HUES6 (cell line): ENCODE measurements at regions not wholly inside any gene's neighbourhood (a gene's known extent, or its start where the extent isn't known, plus 50 kb on each side); places are given as distances from the start of the nearest gene placed in this dataset.
"Not testable (repeated sequence)": the region's sequence is repeated elsewhere in the genome, so short reads cannot be mapped to it uniquely, and the experiment has no call there.

ENCODE experiments used
- H3K27ac ChIP-seq: 2 replicates; pipeline ENCODE4 v1.7.0; 2013; ENCODE audit warnings: low read depth, mild to moderate bottlenecking, low read length, inconsistent platforms
- H3K27me3 ChIP-seq: 2 replicates; pipeline ENCODE4 v1.6.1; 2013; ENCODE audit warnings: low read length; ENCODE audit not compliant: control insufficient read depth, insufficient read depth
- H3K36me3 ChIP-seq: 2 replicates; pipeline ENCODE4 v1.6.1; 2013; ENCODE audit warnings: low read length; ENCODE audit not compliant: control insufficient read depth, insufficient read depth
- H3K4me1 ChIP-seq: 2 replicates; pipeline ENCODE4 v1.6.1; 2013; ENCODE audit warnings: low read length; ENCODE audit not compliant: control insufficient read depth, insufficient read depth
- H3K4me3 ChIP-seq: 2 replicates; pipeline ENCODE4 v1.5.1; 2013; ENCODE audit warnings: low read depth, low read length
- H3K9ac ChIP-seq: one replicate; pipeline ENCODE4 v1.6.1; 2013; ENCODE audit warnings: mild to moderate bottlenecking, low read length
- H3K9me3 ChIP-seq: 2 replicates; pipeline ENCODE4 v1.6.1; 2013; ENCODE audit warnings: low read depth, low read length; ENCODE audit not compliant: control insufficient read depth, insufficient read depth

DNA sequence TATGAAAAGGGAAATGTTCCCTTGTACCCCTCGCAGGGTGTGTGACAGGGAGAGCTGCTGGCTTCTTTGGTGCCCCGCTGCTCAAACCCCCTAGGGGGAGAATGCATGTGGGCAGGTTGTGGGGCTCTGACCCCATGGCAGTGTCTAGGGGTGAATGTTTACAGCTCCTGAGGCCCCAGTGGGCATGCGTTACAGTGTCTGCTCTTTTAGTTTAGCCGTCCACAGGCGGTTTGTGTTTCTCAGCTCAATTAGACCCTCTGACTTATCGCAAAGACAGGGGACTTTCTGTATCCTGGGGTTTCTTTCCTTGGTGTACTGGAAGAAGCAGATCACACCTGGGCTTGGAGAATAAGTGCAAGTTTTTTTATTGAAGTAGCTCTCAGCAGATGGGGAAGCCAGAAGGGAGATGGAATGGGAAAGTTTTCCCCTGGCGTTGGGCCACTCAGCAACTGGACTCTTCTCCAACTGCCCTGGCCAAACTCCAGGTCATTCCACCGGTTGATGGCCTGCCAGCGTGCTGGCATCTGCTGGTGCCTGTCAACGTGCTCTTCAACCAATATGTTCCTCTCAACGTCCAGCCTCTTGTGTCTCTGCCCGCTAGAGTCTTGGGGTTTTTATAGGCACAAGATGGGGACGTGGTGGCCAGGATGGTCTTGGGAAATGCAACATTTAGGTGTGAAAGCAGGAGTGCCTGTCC lies 720.9 kb downstream of the FSCB start:
- Histone ChIP-seq H3K9ac (no peak overlapping the region), H3K27ac (no peak overlapping the region), H3K9me3 (no peaks in the 10 kb centered on the region), H3K4me1 (peaks cover 14% of the 10 kb centered on the region), H3K27me3 (no peaks in the 10 kb centered on the region), H3K36me3 (no peaks in the 10 kb centered on the region), H3K4me3 (no peak overlapping the region)

DNA sequence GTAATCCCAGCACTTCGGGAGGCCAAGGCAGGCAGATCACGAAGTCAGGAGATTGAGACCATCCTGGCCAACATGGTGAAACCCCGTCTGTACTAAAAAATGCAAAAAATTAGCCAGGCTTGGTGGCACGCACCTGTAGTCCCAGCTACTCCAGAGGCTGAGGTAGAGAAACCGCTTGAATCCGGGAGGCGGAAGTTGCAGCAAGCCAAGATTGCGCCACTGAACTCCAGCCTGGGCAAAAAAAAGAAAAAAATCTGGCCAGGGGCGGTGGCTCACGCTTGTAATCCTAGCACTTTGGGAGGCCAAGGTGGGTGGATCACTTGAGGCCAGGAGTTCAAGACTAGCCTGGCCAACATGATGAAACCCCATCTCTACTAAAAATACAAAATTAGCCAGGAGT lies 722.7 kb downstream of the FSCB start:
- H3K9ac ChIP-seq, H3K27me3 ChIP-seq, H3K27ac ChIP-seq, H3K9me3 ChIP-seq, H3K4me3 ChIP-seq, H3K36me3 ChIP-seq: not testable (repeated sequence)
- peaks cover 17% of the 10 kb centered on the region for H3K4me1 ChIP-seq

DNA sequence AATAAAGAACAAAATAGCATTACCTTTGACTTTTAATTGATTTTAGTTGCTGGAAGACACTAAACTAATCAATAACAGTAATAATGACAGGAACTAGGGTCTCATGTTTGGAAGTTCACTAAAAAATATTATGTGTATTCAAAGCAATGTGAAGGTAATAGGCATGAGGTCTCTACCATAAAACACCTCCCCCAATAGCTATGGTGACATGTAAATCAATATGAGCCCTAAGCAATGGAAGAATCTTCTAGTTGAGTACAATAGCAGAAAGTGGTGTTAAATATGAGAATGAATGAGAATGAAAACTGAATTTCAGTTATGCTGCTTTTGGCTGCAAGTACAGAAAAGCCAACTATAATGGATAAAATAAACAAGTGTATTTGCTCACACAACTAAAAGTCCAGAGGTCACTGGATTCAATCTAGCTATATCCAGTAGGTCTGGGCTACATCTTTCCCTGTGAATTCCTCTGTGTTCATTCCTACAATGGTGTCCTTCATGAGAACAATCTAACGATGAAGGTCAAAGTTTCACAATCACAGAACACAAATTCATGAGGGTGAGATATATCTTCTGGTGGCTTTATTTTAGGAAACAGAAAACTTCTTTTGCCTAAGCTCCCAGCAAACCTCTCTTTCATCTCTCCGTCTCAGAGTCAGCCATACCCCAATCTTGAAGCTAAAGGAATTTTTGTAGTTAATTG lies 728.0 kb downstream of the FSCB start:
- no peak overlapping the region for H3K4me3 ChIP-seq
- no peaks in the 10 kb centered on the region for H3K27me3 ChIP-seq
- H3K9me3 ChIP-seq: peaks cover 5% of the 10 kb centered on the region; the same call in 1 of the 2 replicates
- no peaks in the 10 kb centered on the region for H3K36me3 ChIP-seq
- no peak overlapping the region for H3K27ac ChIP-seq
- H3K9ac ChIP-seq: no peak overlapping the region
- H3K4me1 ChIP-seq: peaks cover 6% of the 10 kb centered on the region

DNA sequence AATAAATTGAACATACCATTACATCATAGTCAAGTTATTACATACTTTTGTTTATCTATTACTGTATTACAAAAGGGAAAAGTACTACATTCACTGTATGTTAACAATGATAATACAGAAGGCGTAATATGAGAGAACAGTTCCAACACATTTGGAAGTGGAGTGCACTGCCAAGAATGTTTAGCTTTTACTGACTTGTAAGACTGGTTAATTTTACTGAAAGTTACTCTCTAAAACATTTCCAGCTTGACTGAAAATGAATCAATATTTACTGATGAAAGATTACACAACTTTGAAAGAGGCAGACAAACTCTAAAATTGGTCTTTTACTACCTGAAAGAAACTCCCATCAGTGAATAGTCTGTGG lies 728.5 kb downstream of the FSCB start:
- Histone ChIP-seq H3K27ac (no peak overlapping the region), H3K27me3 (no peaks in the 10 kb centered on the region)

DNA sequence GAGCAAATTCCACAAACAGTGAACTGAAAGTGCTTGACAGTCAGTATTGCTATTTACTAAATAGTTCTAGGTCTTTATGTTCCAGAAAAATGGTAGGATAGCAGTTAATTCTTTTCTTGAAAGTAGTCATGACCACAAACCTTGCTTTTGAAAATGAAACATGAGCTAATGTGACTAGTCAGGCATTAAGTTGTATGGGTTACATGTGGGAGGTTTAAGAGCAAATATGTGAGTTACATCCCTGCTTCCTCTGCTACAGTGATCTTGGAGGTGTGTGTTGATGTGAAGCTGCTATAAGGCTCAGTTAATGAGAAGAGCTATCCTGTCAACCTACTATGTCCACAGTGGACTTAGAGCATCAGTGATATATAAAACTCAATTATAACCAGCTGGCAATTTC lies 741.6 kb downstream of the FSCB start:
- Histone ChIP-seq H3K36me3 (no peaks in the 10 kb centered on the region), H3K9ac (no peak overlapping the region), H3K27me3 (no peaks in the 10 kb centered on the region), H3K27ac (no peak overlapping the region), H3K9me3 (no peaks in the 10 kb centered on the region), H3K4me3 (no peak overlapping the region), H3K4me1 (no peaks in the 10 kb centered on the region)

More for the DNA sequence above, 728.5 kb downstream of the FSCB start:
- H3K4me1 ChIP-seq: peaks cover 6% of the 10 kb centered on the region
- peaks cover 5% of the 10 kb centered on the region; the same call in 1 of the 2 replicates for H3K9me3 ChIP-seq
- no peak overlapping the region for H3K9ac ChIP-seq
- H3K4me3 ChIP-seq: no peak overlapping the region
- H3K36me3 ChIP-seq: no peaks in the 10 kb centered on the region

DNA sequence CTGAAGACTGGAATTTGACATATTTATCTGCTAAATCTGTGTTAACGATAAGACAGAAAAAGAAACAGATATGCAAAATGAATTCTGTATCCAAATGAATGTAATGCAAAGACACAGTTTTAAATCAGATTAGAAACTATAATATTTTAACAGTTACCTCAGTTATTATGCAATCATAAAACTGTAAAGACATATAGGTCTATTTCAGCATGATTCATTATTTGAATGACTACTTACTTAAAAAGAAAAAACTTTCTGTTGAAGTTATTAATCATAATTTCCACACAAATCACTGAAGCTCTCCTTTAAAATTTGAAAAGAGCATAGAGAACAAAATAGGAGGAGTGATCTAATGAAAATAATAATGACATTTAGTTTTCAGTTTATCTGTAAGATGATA lies 742.6 kb downstream of the FSCB start:
- no peak overlapping the region for H3K4me3 ChIP-seq
- no peak overlapping the region for H3K27ac ChIP-seq
- H3K36me3 ChIP-seq: no peaks in the 10 kb centered on the region
- no peaks in the 10 kb centered on the region for H3K9me3 ChIP-seq
- H3K9ac ChIP-seq: no peak overlapping the region
- no peaks in the 10 kb centered on the region for H3K27me3 ChIP-seq
- H3K4me1 ChIP-seq: no peaks in the 10 kb centered on the region

DNA sequence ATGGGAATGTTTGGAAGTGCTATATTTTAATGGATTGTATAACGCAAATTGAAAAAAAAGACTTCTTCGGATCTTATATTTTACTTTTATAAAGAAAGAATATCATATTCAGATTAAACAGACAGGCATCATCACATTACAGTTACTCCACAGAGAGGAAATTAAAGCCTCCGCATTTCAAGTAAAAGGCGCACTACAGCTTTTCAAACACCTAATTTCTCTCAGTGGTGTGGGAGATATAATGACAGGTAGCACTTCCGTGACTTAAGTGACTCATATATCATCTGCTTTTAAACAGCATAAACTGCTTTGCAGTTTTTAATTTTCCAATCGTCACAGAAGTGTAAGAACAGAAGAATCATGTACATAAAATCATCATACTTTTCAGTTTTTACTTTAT lies 751.4 kb downstream of the FSCB start:
- no peaks in the 10 kb centered on the region for H3K36me3 ChIP-seq
- no peak overlapping the region for H3K9ac ChIP-seq
- peak overlapping the region; percentile 82 for H3K27ac ChIP-seq
- no peaks in the 10 kb centered on the region for H3K27me3 ChIP-seq
- H3K9me3 ChIP-seq: peaks cover 7% of the 10 kb centered on the region; the same call in 1 of the 2 replicates
- H3K4me3 ChIP-seq: no peak overlapping the region
- H3K4me1 ChIP-seq: peaks cover 26% of the 10 kb centered on the region

DNA sequence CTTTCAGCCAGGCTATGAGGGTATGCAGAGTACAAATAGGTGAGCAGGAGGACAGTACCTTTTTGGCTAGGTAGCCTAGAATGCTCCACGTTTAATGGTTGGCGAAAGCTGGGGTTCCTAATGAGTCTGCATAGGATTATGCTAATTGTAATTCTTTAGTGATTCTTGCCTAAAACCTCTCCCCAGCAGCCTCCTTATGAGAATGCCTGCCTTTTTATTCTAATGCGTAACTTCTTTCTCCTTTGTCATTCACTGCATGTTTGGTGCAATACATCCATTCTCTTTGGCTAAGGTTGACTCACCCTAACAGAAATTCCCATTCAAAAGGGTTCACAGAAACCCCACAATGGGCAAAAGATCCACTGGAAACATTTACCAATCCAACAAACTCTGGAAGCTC lies 752.2 kb downstream of the FSCB start:
- H3K4me3 ChIP-seq: no peak overlapping the region
- H3K9ac ChIP-seq: peak overlapping the region; percentile 55
- H3K9me3 ChIP-seq: peaks cover 7% of the 10 kb centered on the region; the same call in 1 of the 2 replicates
- no peaks in the 10 kb centered on the region for H3K27me3 ChIP-seq
- H3K36me3 ChIP-seq: no peaks in the 10 kb centered on the region
- H3K4me1 ChIP-seq: peaks cover 26% of the 10 kb centered on the region
- peak overlapping the region; percentile 82 for H3K27ac ChIP-seq

DNA sequence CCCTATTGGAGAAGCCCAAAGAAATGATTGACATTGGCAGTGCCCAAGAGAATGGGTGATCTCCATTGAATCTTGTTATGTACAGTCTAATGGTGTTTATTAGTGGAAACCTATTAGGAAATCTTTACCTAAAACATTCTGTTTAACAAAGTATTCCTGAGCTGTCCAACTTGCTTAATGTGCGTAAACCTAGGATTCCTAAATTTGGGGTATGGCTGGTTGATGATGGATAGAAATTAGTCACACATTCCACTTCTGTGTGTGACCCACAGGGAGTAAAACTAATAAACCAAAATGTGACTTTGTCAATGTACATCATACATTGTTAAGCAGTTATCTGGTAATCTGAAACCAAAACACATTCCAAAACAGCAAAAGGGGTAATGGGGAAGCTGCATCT lies 761.3 kb downstream of the FSCB start:
- Histone ChIP-seq H3K27ac (no peak overlapping the region), H3K9ac (no peak overlapping the region), H3K36me3 (no peaks in the 10 kb centered on the region), H3K4me3 (no peak overlapping the region), H3K27me3 (no peaks in the 10 kb centered on the region), H3K4me1 (no peaks in the 10 kb centered on the region), H3K9me3 (no peaks in the 10 kb centered on the region)

DNA sequence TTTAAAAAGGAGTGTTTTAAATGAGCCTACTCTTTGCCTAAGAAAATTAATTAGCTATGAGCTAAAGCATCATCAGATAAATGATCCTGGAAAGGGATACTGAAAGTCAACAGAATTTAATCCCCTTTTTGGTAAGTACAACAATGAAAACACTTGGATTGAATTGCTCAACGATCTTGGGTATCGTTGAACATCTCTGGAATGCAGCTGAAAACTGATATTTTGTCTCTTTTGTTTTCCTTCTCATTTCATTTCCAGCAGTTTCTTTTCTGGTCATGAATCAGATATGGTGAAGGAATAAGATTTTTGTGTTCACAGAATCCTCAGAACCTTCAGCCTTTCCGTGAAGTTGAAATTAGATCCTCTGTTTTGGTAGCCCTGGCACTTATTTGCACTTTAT lies 771.2 kb downstream of the FSCB start:
- Histone ChIP-seq H3K9ac (no peak overlapping the region), H3K36me3 (no peaks in the 10 kb centered on the region), H3K9me3 (no peaks in the 10 kb centered on the region), H3K4me1 (no peaks in the 10 kb centered on the region), H3K4me3 (no peak overlapping the region), H3K27ac (no peak overlapping the region), H3K27me3 (no peaks in the 10 kb centered on the region)

DNA sequence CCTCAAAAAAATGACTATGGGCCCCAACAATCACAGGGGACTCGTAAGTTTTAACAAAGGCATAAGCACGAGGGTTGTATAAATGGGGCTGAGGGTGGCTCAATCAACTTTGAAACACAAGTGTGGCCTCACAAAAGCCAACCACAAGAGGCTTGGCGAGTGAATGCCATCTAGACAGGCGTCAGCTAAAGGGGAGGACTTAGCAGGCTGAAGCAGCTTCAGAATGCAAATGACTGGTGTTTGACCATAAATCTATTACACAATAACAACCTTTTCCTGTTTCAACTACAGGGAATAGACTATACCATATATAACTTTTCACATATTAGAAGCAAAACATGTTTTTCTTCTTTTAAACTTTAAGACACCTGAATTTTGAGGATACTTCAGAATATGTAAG lies 777.9 kb downstream of the FSCB start:
- Histone ChIP-seq H3K27ac (no peak overlapping the region), H3K9me3 (no peaks in the 10 kb centered on the region), H3K9ac (no peak overlapping the region), H3K4me3 (no peak overlapping the region), H3K4me1 (no peaks in the 10 kb centered on the region), H3K27me3 (no peaks in the 10 kb centered on the region), H3K36me3 (no peaks in the 10 kb centered on the region)
